ENCODE measurements at regions not wholly inside any gene's neighbourhood (a gene's known extent, or its start where the extent isn't known, plus 50 kb on each side); places are given as distances from the start of the nearest gene placed in this dataset.

GRCh38 chr5:87886164-87886563 is 382.5 kb downstream of the TMEM161B start:
- TF ChIP-seq POLR2AphosphoS5 (IDR thresholded peaks at IDR 0.05; ENCODE audit: borderline replicate concordance, low read depth, low read length) (no peak), FOXP2 (optimal IDR thresholded peaks at IDR 0.05; ENCODE audit: control extremely low read depth, extremely low read length, insufficient read depth) (no peak), EZH2 (IDR thresholded peaks at IDR 0.05) (no peak)
